ENCODE measurements at regions not wholly inside any gene's neighbourhood (a gene's known extent, or its start where the extent isn't known, plus 50 kb on each side); places are given as distances from the start of the nearest gene placed in this dataset.

DNA sequence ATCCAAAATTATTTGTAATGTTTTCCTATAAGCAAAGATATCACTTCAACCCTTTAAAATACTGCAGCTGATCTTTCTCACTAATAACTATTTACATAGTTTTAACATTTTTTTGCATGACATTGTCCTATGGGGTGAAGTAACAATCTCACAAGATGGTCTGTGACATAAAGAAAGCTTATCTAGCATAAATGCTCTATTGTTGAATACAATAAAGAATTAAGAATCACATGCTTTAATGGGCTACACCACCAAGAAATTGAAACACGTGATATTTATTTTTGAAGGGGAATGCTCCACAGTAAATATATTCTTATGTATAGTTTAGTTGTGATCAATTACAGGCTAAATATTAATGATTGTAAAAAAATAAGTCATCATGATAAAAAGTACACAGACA is 441.1 kb downstream of the PTH2R start:
- ChIA-PET CTCF (no interaction called here), POLR2A (ENCODE audit: low non-redundant PET) (no interaction called here)
- no peak for TF ChIP-seq CTCF (conservative IDR thresholded peaks at IDR 0.05; ENCODE audit: low read depth)
- DNase-seq (ENCODE audit: low spot score) = no peak
- no peak overlapping the region for H3K27ac ChIP-seq

DNA sequence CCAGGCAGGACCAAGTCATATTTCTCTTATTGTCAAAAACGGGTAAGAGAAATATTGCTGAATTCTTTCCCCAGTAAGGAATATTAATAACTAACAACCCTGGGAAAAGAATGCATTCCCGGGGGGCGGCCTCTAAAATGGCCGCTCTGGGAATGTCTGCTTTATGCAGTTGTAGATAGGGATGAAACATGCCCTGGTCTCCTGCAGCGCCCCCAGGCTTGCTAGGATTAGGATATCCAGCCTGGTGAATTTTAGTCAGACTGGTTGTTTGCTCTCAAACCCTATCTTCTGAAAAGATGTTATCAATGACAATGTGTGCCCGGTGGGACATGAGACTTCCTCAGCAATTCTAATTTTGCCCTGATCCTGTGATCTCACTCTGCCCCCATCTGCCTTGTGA is 448.1 kb downstream of the PTH2R start:
- ChIA-PET POLR2A (ENCODE audit: low non-redundant PET) (no interaction called here), CTCF (no interaction called here)
- no peak for TF ChIP-seq CTCF (conservative IDR thresholded peaks at IDR 0.05; ENCODE audit: low read depth)
- no peak for DNase-seq (ENCODE audit: low spot score)
- no peak overlapping the region for H3K27ac ChIP-seq

DNA sequence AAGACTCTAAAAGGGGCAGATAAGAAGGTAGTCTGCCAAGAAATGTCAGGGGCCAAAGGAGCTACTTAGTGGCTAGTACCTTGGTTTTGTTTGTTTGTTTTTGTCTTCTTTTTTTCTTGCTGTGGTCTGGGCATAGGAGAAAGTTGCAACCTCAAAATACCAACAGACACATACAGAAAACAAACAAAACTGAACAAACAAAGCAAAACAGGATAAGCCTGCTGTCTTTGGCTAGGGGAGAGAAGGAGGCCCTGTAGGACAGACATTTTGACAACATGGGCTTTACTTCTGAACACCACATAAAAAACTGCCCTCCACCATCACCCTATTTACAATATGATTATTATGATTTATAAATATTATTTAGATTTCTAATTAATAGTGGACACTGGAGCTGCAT is 460.8 kb downstream of the PTH2R start:
- no peak overlapping the region for H3K27ac ChIP-seq
- CTCF ChIA-PET = no interaction called here
- no peak for DNase-seq (ENCODE audit: low spot score)
- POLR2A ChIA-PET (ENCODE audit: low non-redundant PET) = no interaction called here
- no peak for TF ChIP-seq CTCF (conservative IDR thresholded peaks at IDR 0.05; ENCODE audit: low read depth)

GRCh38 chr2:208872591-208872990 is 466.0 kb downstream of the PTH2R start:
- ChIA-PET POLR2A (ENCODE audit: low non-redundant PET) (no interaction called here), CTCF (interaction anchor here (0.5 kb wide), 1 partner anchor 633 kb away, joined by 3 read pairs; no protein-coding TSS in a partner anchor)
- no peak overlapping the region for H3K27ac ChIP-seq
- no peak for TF ChIP-seq CTCF (conservative IDR thresholded peaks at IDR 0.05; ENCODE audit: low read depth)
- DNase-seq (ENCODE audit: low spot score) = peak; percentile 36

DNA sequence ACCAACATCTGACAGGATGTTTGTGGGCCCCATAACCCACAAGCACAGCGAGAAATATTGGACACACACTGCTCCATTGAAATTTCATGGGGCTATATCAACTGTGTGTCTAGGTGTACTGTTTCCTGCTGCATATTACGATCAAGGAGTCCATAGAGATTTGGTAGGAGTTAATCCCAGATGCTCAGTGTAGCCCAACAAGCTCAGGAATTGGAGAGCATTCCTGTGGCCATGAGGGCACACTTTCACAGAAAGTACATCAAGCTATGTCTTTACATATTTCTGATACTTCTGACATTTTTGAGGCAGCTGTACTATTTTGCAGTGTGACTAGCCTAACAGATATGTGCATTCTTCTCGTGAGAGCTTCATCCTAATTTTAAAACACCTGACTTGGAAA is 473.1 kb downstream of the PTH2R start:
- no peak for DNase-seq (ENCODE audit: low spot score)
- ChIA-PET POLR2A (ENCODE audit: low non-redundant PET) (no interaction called here), CTCF (interaction anchor here (0.7 kb wide), 1 partner anchor 329 kb away, joined by 3 read pairs; no protein-coding TSS in a partner anchor)
- TF ChIP-seq CTCF (conservative IDR thresholded peaks at IDR 0.05; ENCODE audit: low read depth) = no peak
- H3K27ac ChIP-seq = no peak overlapping the region

DNA sequence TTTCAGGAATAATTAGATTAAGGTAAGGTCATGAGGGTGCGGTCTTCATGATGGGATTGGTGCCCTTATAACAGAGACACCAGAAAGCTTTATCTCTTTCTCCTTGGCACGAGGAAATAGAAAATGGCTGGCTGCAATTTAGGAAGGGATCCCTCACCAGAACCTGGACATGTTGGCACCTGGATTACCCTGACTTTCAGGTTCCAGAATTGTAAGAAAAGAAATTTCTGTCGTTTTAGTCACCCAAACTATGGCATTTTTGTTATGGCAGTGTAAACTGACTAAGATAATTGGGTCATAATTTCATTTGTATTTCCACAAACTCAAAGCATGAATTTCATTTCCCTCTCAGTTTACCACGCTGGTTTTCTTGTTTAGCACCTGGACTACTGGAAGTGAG is 473.6 kb downstream of the PTH2R start:
- ChIA-PET CTCF (interaction anchor here (0.7 kb wide), 1 partner anchor 328 kb away, joined by 3 read pairs; no protein-coding TSS in a partner anchor), POLR2A (ENCODE audit: low non-redundant PET) (no interaction called here)
- no peak overlapping the region for H3K27ac ChIP-seq
- no peak for TF ChIP-seq CTCF (conservative IDR thresholded peaks at IDR 0.05; ENCODE audit: low read depth)
- DNase-seq (ENCODE audit: low spot score) = no peak

DNA sequence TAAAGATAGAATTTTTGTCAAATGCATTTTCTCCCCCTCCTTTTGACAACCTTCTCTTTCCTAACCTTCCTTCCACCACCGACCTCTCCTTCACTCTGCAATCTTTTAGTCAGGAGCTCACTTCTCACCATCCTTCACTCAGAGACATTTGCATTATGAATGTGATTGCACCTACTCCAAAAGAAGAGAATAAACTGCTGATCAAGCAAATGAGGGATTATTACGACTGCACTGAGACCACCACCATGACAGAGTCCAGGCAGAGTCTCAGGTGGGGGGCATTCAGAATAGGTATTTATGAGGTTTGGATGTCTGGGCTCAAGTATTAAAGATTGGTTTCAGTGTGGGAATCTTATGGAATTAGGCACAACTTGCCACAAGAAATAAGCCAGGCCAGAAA is 483.9 kb downstream of the PTH2R start:
- ChIA-PET CTCF (no interaction called here), POLR2A (ENCODE audit: low non-redundant PET) (no interaction called here)
- TF ChIP-seq CTCF (conservative IDR thresholded peaks at IDR 0.05; ENCODE audit: low read depth) = no peak
- DNase-seq (ENCODE audit: low spot score) = no peak
- H3K27ac ChIP-seq = no peak overlapping the region
